ENCODE measurements at regions not wholly inside any gene's neighbourhood (a gene's known extent, or its start where the extent isn't known, plus 50 kb on each side); places are given as distances from the start of the nearest gene placed in this dataset.

DNA sequence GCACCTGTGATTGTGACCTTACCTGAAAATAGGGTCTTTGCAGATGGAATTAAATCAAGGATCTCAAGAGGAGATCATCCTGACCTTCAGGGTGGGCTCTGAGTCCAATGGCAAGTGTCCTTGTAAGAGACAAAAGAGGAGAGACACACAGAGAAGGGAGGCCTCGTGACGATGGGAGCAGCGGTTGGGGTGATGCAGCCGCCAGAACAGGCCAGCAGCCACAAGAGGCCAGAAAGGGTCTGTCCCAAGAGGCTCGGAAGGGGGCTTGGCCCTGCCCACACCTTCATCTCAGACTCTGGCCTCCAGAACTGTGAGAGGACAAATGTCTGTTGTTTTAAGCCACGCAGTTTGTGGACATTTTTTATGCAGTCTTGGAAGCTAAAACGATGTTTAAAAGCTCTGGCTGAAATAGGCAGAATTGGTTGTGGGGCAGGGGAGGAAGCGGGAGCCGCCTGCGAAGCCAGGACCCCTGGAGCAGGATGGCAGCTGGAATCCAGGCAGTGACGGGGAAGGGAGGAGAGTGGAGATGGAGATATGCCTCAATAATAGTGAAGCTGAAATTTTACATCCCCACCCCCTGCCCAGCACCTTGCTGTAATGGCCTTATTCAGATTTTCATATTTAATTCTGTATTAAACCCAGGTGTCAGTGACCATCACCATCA, 216.4 kb downstream of the ANKRD60 start:
- no peak for DNase-seq

DNA sequence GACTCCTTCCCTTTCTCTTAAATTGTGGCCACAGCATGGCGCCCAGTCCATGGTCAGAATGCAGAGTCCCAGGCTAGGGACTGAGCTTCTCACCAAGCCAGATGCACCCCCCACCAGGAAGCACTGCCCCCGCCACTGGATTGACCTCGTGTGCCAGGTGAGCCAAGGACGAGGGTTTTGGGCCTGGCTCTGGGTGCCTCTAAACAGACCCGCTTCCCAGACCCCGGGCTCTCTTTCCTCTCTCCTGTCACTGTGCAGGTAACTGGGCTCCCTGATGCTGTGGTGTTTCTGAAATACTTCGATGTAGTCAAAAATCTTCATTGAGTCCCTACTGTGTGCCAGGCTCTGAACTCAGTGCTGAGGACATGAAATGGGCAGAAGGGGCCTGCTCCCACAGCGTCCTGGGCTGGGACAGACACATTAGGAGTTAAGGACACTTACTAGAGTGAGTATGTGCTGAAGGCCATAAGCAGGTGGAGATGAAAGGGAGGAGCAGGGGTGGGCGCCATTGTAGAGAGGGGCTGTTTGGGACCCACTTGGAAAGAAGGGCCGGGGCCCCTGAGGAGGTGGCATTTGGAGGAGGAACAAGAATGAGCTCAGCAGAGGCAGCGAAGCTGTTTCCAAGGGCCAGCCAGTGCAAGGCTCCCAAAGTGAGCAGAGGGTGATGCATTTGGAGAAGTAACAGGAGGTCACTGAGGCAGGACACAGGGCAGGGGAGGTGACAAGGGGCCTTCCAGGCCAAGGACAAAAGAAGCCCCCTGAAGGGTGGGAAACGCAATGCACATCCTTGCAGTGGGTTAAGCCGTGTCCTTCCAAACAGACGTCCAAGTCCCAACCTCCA, 217.1 kb downstream of the ANKRD60 start:
- DNase-seq, result no peak

DNA sequence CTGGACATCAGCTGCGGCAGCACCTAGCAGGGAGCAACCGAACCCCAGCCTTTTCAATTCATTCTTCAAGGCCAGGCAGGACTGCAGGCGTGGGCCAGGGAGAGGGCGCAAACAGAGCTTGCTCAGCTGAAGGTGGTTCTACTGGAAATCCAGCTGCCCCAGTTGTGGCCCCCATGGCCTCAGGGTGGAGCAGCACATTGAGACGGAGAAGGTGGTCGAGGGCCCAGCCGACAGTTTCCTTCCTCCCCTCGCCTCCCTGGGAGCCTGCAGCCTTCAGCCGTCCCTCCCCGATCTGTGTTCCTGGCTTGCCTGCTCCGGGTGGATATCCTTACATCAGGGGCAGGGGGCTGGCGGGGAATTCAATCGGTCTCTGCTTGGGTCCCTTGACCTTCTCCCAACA, 217.8 kb downstream of the ANKRD60 start:
- no peak for DNase-seq

DNA sequence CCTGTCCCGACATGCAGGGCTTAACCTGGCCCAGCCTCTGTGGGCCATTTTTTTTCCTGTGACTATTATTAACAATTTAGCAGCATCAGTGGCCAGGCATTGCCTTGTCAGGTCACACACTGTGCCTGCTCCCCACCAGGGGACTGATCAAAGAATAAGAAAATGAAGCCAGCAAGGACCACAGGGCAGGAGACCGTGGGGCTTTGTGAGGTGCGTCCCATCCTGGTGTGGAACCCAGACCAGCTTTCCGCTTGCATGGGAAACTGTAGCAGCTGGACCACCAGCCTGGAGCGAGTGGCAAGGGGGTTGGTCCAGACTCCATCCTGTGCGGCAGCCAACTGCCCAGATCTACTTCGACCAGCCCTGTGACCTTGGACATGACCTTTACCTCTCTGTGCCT, 218.3 kb downstream of the ANKRD60 start:
- DNase-seq, result no peak

DNA sequence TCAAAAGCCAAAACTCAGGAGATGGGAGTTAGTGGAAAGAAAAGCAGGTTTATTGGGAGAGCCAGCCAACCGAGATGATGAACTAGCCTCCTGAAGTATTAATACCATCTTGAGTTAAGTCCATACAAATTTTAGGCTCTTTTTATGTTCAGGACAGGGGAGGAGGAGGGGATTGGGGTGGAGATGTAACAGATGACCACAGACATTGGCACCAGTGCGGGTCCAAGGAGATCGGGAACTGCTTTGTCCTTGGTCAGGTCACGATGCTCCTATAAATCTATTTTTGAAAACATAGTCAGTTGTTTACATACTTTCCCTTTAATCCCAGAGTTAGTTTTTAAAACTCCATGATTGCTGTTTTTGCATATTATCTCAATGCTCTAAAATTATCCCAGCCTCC, 219.6 kb downstream of the ANKRD60 start:
- no peak for DNase-seq

DNA sequence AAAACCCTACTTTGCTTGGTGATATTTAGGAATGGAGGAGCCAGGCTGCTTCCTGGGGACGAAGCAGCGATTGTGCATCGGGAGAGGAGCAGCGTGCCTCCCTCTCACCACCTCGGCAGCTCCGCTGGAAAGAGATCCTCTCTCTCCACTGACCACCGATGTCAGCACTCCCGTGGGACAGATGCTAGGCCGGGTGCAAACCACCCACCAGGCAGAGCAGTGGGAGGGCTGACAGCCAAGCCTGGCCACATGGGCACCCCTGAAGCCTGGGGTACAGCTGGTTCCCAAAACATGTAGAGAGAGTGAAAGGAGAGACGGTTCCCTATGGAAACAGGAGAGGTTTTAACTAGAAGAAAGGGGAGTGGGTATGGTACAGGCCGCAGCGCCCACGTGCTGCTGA, 220.0 kb downstream of the ANKRD60 start:
- DNase-seq, result no peak

DNA sequence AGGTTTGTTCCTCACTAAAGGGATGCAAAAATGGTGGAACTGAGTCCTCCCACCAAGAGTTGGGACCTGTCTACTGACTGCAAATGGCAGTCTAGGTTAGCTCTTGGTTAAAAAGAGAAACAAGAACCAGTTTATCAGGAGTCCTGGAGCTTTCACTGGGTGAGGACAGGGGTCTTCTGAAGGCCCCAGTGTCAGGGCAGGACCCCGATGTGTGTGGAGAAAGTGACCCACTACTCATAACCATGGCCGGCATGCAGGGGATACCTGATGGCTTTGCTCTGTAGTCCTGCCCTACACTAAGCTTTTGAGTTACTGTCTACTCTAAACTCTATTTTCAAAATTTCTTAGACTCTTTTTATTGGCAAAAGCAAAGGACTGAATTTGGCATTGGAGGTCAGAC, 220.5 kb downstream of the ANKRD60 start:
- no peak for DNase-seq

DNA sequence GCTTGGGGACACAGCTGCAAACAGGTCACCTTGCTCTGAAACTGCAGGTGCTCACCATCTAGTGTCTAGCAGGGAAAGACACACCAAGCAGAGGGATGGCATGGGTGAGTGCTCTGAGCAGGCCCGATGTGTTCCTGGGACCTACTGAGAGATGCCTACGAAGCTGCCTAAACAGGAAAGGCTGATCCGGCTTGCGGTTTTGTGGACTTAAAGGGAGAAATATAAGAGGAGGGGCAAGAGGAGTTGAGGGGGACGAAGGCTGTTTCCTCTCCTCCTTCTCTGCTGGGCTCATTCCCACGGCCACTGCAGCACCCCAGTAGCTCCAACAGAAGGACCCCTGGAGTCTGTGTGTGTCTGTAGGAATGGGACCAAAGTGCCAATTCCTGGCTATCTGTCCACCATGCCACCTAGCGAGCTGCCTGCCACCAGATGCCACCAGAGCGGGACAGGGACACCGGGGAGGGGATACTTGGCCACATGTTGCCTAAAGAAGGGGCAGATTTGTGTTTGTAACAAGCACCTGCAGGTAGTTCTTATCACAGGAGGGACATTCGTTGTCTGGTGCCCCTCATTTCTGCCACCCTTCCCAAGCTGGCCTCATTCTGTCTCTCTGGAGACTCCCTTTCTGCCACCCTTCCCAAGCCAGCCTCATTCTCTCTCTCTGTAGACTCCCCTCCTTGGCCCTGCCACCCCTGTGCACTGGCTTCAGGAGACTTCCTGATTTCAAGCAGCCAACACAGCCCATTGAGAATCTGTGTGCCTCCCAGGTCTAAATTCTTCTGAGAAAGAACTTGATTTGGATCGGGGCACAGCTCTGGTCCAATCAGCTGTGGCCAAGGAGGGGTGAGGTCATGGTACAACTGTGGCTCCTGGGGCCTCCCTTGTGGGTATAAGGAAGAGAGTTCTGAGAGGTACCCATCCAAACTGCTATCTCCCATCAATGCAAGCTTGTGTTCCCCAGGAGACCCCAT, 221.8 kb downstream of the ANKRD60 start:
- DNase-seq, result no peak

DNA sequence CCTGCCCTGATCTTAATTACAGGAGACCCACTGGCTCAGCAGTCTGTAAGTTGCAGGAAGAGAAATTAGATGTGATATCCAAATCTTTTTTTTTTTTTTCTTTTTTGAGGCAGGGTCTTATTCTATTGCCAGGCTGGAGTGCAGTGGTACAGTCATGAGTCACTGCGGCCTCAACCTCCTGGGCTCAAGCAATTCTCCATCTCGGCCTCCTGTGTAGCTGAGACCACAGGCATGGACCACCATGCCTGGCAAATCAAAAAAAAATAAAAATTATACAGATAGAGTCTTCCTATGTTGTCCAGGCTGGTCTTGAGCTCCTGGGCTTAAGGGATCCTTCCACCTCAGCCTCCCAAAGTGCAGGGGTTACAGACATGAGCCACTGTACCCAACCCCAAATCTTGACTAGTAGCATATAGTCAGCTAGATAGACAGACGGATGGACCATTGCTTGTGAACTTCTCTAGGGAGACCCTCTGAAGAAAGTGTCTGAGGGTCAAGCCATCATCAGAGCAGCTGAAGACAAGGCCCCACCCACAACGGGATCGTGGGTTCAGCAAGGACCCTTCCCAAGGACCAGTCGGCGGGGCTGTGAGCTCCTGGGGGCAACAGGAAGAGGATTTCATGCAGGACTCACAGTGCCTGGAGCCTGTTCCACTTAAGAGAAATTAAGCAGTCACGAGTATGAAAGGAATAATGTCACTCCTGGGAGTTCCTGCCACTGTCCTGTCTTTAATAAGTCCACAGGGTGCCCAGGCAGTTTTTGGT, 222.7 kb downstream of the ANKRD60 start:
- no peak for DNase-seq

DNA sequence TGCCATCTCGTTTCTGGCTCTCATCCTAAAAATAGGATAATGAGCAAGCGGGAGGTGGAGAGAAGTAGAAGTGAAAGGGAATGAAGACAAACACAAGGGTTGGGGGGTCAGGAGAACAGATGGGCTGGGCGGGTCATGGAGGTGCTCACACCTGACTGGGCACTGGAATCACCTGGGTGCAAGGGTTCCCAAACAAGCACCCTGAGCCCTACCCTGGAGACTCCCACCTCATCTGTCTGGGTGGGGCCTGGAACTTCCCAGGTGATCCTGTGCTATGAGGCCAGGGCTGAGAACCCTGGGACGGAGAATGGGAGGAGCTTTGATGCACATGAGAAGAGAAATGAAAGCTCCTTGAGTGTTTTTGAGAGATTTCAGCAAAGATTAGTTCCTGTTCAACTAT, 223.6 kb downstream of the ANKRD60 start:
- no peak for DNase-seq

DNA sequence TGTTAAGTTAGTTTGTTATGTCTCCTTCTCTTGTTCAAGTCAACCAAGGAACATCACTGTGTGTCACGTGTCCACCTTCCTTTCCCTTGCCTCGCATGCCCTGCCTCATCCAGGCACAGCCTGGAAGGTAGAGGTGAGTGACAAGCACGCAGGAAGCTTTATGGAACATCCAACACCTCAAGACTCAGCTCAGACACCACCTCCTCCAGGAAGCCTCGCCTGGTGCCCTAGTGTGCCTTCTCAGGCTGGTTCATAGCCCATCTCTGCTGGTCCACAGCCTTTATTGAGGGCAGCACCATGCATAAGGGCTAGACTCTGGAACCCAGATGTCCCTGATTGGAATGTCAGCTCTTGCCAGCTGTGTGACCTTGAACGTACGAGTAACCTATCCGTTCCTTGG, 224.3 kb downstream of the ANKRD60 start:
- DNase-seq, result no peak

DNA sequence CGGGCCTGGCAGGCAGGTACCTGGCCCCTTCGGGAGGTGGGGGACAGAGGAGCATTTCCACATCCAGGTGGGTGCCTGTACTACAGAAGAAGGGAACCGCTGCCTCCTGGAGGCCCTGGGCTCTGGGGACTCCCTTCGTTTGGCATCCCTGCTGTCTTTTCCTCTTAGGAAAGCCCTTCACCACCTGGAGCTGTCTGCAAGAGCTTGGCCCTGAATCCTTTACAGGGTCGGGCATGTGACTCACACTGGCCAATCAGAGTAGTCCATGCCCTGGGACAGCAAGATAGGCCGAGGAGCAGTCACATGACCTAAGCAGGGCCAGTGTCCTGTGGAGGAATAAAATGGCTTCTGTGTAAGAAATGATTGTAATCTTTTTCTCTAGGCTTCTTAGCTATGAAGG, 224.9 kb downstream of the ANKRD60 start:
- no peak for DNase-seq

DNA sequence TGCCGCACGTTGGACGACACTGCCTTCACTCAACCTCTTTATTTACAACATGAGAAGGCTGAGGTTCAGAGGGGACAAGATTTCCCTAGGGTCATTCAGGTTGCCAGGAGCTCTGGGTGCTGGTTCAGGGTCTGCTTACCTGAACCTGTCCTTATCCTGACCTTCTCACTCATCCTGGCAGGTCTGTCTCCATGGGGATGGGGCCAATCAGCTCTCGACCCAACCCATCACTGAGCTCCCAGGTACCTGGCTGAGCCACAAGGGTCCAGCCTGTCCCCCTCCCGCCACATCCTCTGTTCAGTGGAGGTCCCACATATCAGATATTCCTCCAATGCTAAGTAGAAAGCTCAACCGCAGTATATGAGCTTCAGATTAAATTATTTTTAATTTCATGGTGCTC, 225.6 kb downstream of the ANKRD60 start:
- DNase-seq, result no peak

DNA sequence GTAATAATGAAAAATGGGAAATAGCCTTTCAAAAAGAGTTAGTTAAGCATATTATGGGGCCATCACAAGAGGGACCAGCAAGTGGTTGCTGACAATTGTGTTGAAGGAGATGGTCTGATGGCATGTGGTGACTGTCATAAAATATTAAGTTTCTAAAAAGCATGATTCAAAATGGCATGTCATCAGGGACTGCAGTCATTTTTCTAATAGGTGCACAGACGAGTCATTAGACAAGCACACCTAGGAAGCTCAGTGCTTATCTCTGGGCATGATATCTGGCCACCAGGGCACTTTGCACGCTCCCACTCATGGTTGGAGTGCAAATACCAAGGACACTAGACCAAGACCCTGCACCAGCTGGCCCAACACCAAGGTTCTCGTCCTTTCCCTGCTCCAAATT, 226.5 kb downstream of the ANKRD60 start:
- DNase-seq, result no peak

DNA sequence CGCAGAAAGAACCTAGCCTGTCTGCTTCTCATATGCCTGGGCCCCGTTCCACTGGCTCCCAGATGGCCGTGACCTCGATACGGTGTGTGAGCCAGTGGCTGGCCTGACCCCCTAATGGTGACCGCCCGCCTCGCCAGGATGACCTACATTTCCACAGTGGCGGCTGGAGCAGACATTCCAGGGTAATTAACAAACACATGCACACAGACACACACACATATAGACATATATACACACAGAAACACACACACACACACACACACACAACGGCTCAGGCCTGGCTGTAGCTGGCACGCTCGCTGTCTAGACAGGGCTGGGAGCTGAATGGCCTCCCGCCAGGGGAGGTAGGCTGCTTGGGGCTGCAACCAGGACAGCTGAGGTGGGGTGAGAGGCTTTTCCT, 227.1 kb downstream of the ANKRD60 start:
- DNase-seq, result no peak

DNA sequence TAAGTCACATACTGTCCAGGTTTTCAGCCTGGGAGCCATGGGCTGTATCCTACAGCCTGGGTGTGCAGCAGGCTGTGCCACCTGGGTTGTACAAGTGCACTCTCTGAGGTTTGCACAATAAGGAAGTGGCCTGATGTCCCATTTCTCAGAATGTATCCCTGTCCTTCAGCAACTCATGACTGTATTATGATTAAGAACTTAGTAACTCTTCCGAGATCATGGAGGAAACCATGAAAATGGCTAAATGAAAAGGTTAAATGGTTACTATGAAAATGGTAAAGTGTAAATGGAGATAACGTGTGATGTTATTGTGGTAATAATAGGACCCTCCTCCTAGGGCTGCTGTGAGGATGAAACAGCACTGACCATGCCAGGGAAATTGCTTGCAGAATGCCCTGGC, 227.6 kb downstream of the ANKRD60 start:
- no peak for DNase-seq

DNA sequence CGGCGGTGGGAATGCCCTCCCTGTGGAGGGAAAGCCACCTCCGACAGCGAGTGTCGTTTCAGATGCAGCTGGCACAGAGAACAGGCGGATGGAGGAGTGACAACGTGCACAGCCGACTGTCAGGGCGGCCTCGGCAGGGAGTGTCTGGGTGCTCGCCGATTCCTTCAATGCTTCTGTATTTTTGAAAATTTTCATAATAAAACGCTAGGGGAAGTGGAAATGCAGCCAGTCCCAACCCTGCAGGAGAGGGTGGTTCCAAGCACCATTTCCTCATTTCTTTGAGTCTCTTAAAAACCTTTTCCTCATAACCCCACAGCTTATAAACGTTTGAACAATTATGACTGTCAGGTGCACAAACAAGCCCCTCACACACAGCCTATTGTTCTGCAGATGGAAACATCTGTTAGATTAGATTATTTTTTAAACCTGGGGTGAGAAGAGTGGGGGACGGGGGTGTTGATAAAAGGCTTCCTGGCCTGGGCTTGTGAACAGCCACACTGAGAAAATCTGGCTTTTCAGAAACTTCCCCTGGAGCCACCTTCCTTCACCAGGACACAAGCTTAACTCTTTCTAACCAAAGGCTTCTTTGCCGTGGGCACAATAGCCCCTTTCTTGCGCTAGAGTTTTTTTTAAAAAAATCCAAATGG, 228.9 kb downstream of the ANKRD60 start:
- DNase-seq, result peak; percentile 36

DNA sequence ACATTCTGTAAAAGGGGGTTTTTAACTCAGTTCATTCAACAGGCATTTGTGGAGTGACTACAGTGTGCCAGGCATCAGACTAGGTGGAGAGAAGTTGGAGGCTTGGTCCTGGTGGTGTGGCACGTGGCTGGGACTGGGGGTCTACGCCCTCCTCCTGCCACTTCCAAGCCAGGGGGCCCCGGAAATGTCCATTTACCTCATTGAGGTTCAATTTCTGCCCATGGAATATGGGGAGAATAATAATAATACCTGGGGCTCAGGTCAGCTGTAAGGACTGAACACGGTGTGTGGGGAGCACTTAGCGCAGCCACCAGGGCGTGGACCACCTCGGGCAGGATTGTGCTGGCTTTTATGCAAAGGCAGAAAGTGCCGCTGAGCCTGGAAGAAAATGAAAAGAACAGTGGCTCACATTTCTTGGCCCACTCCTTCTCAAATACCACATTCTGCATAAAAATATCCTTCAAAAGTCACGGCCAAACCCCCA, 229.4 kb downstream of the ANKRD60 start:
- no peak for DNase-seq

DNA sequence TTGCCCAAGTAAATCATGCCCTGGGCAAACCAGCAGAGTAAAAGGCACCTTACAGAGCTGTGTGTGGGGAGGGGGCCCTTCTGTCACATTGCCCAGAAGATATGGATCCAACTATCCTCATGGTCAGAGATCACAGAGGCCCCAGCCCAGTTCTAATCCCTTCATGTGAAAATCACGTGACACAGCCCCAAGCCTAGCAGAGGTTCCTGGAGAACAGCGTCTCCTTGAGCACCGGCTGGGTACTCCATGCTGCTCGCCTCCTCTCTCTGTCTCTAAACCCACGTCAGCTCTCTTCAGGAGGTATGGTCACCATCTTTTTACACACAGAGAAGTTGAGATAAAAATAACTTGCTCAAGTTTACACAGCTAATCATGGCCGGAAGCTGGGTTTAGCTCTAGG, 230.2 kb downstream of the ANKRD60 start:
- DNase-seq, result no peak

DNA sequence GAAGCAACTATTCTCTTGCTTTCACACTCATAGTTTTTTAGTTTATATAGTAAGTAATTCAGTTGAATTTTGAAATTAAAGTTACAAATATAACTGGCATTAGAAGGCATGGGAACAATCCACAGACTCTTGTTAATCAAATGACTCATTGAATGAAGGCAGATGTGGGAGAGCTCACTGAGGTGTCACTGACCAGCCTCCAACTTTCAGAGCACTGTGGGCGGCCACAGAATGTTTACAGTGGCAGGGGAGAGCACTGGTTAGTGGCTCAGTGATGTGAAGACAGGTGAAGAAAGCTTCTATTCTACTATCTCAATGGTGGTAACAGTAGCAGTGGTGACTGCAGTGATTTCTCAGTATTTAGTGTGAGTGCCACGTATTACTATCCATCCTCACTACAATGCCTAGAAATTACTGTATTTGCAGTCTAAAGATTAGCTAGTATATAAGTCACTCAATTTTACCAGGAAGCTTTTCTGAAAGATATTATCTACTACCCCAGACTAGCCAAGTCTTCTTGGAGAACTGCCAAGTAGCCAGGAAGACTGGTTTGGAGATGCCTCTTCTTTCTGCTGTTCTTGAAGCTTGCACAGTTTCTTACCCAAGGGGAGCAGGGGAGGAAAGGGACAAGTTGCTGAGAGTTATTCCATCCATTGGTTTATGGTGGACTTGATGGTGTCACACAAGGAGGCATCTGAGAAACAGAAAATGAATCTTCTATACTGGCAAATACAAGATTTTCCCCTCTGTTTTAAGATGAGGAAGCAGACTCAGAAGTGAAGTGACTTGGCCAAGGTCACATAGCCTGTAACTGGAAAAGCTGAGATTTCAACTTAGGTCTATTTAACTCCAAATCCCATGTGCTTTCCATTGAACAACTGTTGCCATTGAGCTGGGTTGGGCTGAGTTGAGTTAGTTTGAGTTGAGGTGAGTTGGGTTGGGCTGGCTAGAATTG, 231.2 kb downstream of the ANKRD60 start:
- peak; percentile 7 for DNase-seq

DNA sequence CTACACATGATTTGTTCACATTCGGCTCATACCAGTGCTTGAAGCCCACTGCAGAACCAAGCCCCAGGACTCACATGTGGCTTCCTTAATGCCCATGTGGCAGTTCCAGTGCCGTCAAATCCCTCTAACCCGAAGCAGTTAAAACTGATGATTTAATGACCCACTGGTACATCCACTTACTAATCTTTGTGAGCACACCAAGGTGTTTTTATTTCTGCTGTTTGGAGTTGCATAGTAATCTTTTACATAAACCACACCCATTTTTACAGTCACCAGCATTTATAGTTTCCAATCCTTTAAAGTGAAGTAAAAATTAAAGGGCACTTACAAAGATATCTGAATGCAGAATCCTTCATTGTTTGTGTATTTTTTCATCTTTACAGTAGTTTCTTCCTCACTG, 232.0 kb downstream of the ANKRD60 start:
- DNase-seq, result no peak
